ENCODE measurements at regions not wholly inside any gene's neighbourhood (a gene's known extent, or its start where the extent isn't known, plus 50 kb on each side); places are given as distances from the start of the nearest gene placed in this dataset.

DNA sequence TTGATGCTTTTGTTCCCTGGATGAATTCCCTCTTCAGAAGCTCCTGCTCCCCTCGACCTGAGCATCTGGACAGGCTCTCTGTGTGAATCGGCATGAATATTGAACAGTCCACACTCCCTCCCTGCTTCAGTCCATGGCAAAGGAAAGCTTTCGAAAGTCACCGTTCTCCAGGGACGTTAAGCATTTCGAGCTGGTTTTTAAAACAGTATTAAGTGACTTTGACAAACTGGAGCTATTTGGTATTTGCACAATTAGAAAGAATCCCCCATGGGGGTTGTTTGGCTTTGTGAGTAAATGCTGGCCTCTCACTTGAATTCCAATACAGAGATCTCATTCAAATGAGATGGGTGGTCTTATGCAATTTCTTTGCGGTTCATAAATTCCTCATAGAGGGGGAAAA is 85.3 kb upstream of the TIAM2 start:
- no peak for DNase-seq
- H3K4me1 ChIP-seq (ENCODE audit: low read depth), result no peaks in the 10 kb centered on the region
- intact Hi-C loops (cut with DNase I, micrococcal nuclease), result no loop called here
- H3K4me3 ChIP-seq, result no peak overlapping the region
- no peak for ATAC-seq
- H3K36me3 ChIP-seq (ENCODE audit: low read depth), result no peaks in the 10 kb centered on the region
- H3K9me3 ChIP-seq, result no peaks in the 10 kb centered on the region
- no peak for TF ChIP-seq CTCF (IDR thresholded peaks at IDR 0.05)

- no peak for DNase-seq
- no peak for TF ChIP-seq CTCF (IDR thresholded peaks at IDR 0.05)
- no peaks in the 10 kb centered on the region for H3K9me3 ChIP-seq
- no peak for ATAC-seq
- H3K4me1 ChIP-seq (ENCODE audit: low read depth), result no peaks in the 10 kb centered on the region
- H3K4me3 ChIP-seq, result no peak overlapping the region
- intact Hi-C loops (cut with DNase I, micrococcal nuclease), result no loop called here
- no peaks in the 10 kb centered on the region for H3K36me3 ChIP-seq (ENCODE audit: low read depth)
Measured at GRCh38 chr6:154914288-154914687, 80.8 kb upstream of the TIAM2 start.

DNA sequence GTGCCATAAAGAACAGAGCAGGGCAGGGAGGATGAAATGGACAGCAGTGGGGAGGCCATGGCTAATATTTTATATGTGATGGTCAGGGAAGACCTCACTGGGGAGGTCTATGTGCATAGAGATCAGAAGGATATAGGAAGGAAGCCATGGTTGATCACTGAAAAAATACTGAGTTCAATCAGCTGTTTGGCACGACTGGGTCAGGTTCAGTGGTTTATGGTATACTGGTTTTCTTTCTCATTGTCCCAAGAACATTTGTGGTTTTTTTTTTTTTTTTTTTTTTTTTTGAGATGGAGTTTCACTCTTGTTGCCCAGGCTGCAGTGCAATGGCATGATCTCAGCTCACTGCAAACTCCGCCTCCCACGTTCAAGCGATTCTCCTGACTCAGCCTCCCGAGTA is 78.3 kb upstream of the TIAM2 start:
- intact Hi-C loops (cut with DNase I, micrococcal nuclease), result no loop called here
- no peak for ATAC-seq
- no peaks in the 10 kb centered on the region for H3K4me1 ChIP-seq (ENCODE audit: low read depth)
- H3K36me3 ChIP-seq (ENCODE audit: low read depth), result no peaks in the 10 kb centered on the region
- H3K9me3 ChIP-seq, result no peaks in the 10 kb centered on the region
- no peak for TF ChIP-seq CTCF (IDR thresholded peaks at IDR 0.05)
- no peak for DNase-seq
- no peak overlapping the region for H3K4me3 ChIP-seq

- no peak overlapping the region for H3K4me3 ChIP-seq
- TF ChIP-seq CTCF (IDR thresholded peaks at IDR 0.05), result no peak
- intact Hi-C loops (cut with DNase I, micrococcal nuclease), result no loop called here
Measured at GRCh38 chr6:154917941-154918340, 77.2 kb upstream of the TIAM2 start.

DNA sequence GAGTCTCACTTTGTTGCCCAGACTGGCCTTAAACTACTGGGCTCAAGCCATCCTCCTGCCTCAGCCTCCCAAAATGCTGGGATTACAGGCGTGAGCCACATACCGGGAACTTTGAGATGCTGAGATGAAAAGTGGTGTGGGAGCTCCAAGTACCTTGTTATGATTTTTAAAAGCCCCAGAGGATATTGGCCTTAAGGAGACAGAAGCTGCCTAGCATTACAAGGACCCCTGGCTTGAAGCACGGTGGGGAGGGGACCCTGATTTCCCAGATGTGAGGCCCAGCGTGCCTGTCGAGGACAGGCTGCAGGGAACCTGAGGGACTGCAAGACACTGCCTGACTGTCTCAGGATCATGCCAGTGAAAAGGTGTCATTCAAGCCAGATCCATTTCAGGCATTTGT is 75.3 kb upstream of the TIAM2 start:
- no peak for DNase-seq
- Histone ChIP-seq H3K4me3 (no peak overlapping the region), H3K4me1 (ENCODE audit: low read depth) (no peaks in the 10 kb centered on the region), H3K36me3 (ENCODE audit: low read depth) (no peaks in the 10 kb centered on the region), H3K9me3 (no peaks in the 10 kb centered on the region)
- TF ChIP-seq CTCF (IDR thresholded peaks at IDR 0.05), result no peak
- ATAC-seq, result no peak
- intact Hi-C loops (cut with DNase I, micrococcal nuclease), result no loop called here

More at GRCh38 chr6:154917941-154918340, 77.2 kb upstream of the TIAM2 start:
- H3K9me3 ChIP-seq, result no peaks in the 10 kb centered on the region
- peak in 1 of 3 donors; percentile 14 for DNase-seq
- ATAC-seq, result peak; percentile 57
- no peaks in the 10 kb centered on the region for H3K4me1 ChIP-seq (ENCODE audit: low read depth)
- no peaks in the 10 kb centered on the region for H3K36me3 ChIP-seq (ENCODE audit: low read depth)

- no peak for ATAC-seq
- DNase-seq, result no peak
- intact Hi-C loops (cut with DNase I, micrococcal nuclease), result no loop called here
- TF ChIP-seq CTCF (IDR thresholded peaks at IDR 0.05), result no peak
- Histone ChIP-seq H3K4me1 (ENCODE audit: low read depth) (no peaks in the 10 kb centered on the region), H3K4me3 (no peak overlapping the region), H3K9me3 (no peaks in the 10 kb centered on the region), H3K36me3 (ENCODE audit: low read depth) (no peaks in the 10 kb centered on the region)
Measured at GRCh38 chr6:154920495-154921200, 74.5 kb upstream of the TIAM2 start.

All from mucosa of descending colon (tissue), 3 donors.